HG03469 (cell line): ENCODE measurements at regions not wholly inside any gene's neighbourhood (a gene's known extent, or its start where the extent isn't known, plus 50 kb on each side); places are given as distances from the start of the nearest gene placed in this dataset.
"Not testable (repeated sequence)": the region's sequence is repeated elsewhere in the genome, so short reads cannot be mapped to it uniquely, and the experiment has no call there.

Experiments used
- ATAC-seq: cut with Tn5 transposase; IDR thresholded peaks from one replicate; pipeline ENCODE4 v1.9.1; 2021; ENCODE audit warnings: mild to moderate bottlenecking, moderate library complexity, moderate number of reproducible peaks; ENCODE audit not compliant: unreplicated experiment

- ATAC-seq: no peak
Observed at GRCh38 chr6:43893073-43893472, 123.1 kb downstream of the VEGFA start.

- ATAC-seq: no peak
Observed at GRCh38 chr6:43891072-43891870, 121.3 kb downstream of the VEGFA start.

GRCh38 chr6:43890197-43891062 lies 120.4 kb downstream of the VEGFA start:
- no peak for ATAC-seq

GRCh38 chr6:43887906-43888683 lies 118.1 kb downstream of the VEGFA start:
- ATAC-seq: no peak

- no peak for ATAC-seq
Observed at GRCh38 chr6:43887340-43887858, 117.4 kb downstream of the VEGFA start.

GRCh38 chr6:43886717-43887339 lies 116.8 kb downstream of the VEGFA start:
- ATAC-seq: no peak

GRCh38 chr6:43886067-43886461 lies 116.1 kb downstream of the VEGFA start:
- ATAC-seq: no peak

- no peak for ATAC-seq
Observed at GRCh38 chr6:43885399-43886066, 115.5 kb downstream of the VEGFA start.

- no peak for ATAC-seq
Observed at GRCh38 chr6:43884652-43885022, 114.6 kb downstream of the VEGFA start.

GRCh38 chr6:43883847-43884651 lies 114.0 kb downstream of the VEGFA start:
- peak; percentile 52 for ATAC-seq

- not testable (repeated sequence) for ATAC-seq
Observed at GRCh38 chr6:43882690-43883448, 112.9 kb downstream of the VEGFA start.

GRCh38 chr6:43880236-43881137 lies 110.5 kb downstream of the VEGFA start:
- no peak for ATAC-seq

GRCh38 chr6:43879722-43880121 lies 109.7 kb downstream of the VEGFA start:
- no peak for ATAC-seq

GRCh38 chr6:43878823-43879495 lies 108.9 kb downstream of the VEGFA start:
- no peak for ATAC-seq

GRCh38 chr6:43878127-43878634 lies 108.2 kb downstream of the VEGFA start:
- no peak for ATAC-seq

GRCh38 chr6:43877463-43878126 lies 107.6 kb downstream of the VEGFA start:
- no peak for ATAC-seq
